ENCODE measurements at regions not wholly inside any gene's neighbourhood (a gene's known extent, or its start where the extent isn't known, plus 50 kb on each side); places are given as distances from the start of the nearest gene placed in this dataset.

DNA sequence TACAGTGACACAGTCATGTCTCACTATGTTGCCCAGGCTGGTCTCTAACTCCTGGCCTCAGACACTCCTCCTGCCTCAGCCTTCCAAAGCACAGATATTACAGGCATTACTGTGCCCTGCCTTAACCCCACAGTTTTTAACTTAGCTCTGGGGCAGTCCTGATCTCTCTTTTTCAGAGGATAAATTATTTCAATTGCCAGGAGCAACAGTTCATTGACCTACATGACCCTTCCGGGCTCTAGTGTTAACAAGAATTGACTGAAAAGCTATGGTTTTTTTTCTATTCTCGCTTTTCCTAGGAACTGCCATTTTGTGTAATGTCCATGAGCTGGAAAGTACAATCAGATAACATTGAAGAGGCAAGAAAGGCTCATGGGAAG lies 92.8 kb downstream of the HNRNPLL start:
- ChIA-PET POLR2A (no interaction called here), CTCF (interaction anchor here (0.5 to 3.1 kb wide), 3 partner anchors 16 to 194 kb away, joined by 3 to 28 read pairs (median 19); partner anchors contain the start of gene ATL2)
- TF ChIP-seq LEF1 (IDR thresholded peaks at IDR 0.05; ENCODE audit: borderline replicate concordance) (no peak), ZNF384 (IDR thresholded peaks at IDR 0.05) (no peak), ELF4 (IDR thresholded peaks at IDR 0.05) (no peak), ARNT (IDR thresholded peaks at IDR 0.05) (no peak), CTBP1 (IDR thresholded peaks at IDR 0.05; ENCODE audit: borderline replicate concordance) (no peak), TARDBP (IDR thresholded peaks at IDR 0.05) (no peak), NFRKB (IDR thresholded peaks at IDR 0.05) (no peak), HDGF (IDR thresholded peaks at IDR 0.05; ENCODE audit: borderline replicate concordance) (no peak), BHLHE40 (IDR thresholded peaks at IDR 0.05; ENCODE audit: borderline replicate concordance) (no peak), FOXK2 (IDR thresholded peaks at IDR 0.05) (no peak)
- DNase-seq (ENCODE audit: extremely low spot score) = no peak

DNA sequence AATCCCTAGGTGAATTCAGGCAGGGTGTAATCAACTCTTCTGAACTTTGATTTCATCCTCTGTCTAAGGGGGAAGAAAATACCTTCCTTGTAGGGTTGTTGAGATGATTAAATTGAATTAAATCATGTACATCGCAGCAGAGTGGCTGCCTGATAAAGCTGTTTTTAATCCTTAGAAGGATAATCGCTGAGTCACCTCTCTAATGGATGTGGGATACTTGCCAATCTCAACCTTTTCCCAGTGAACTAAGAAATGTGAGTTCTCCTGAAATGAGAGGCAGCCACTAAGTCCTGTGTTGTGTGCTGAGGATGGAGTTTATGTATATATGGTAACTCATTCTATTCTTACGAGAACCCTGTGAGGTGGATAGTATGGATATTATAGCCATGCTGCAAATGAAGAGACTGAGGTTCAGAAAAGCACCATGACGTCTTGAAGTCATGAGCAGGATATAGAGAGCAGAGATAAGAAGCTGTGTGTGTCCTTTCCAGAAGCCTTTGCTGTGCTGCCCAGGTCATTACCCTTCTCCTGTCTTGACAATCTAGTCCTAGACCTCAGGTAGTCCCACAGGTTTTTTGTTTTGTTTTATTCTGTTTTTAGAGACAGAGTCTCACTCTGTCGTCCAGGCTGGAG lies 93.3 kb downstream of the HNRNPLL start:
- ChIA-PET CTCF (interaction anchor here (0.5 to 3.1 kb wide), 4 partner anchors 15 to 588 kb away, joined by 3 to 28 read pairs (median 12); partner anchors contain the start of gene ATL2), POLR2A (no interaction called here)
- no peak for DNase-seq (ENCODE audit: extremely low spot score)
- no peak for TF ChIP-seq ELF4 (IDR thresholded peaks at IDR 0.05)
- no peak for TF ChIP-seq ARNT (IDR thresholded peaks at IDR 0.05)
- TF ChIP-seq FOXK2 (IDR thresholded peaks at IDR 0.05) = no peak
- no peak for TF ChIP-seq HDGF (IDR thresholded peaks at IDR 0.05; ENCODE audit: borderline replicate concordance)
- TF ChIP-seq CTBP1 (IDR thresholded peaks at IDR 0.05; ENCODE audit: borderline replicate concordance) = no peak
- TF ChIP-seq NFRKB (IDR thresholded peaks at IDR 0.05) = no peak
- TF ChIP-seq L3MBTL2 (conservative IDR thresholded peaks at IDR 0.05) = no peak
- TF ChIP-seq TARDBP (IDR thresholded peaks at IDR 0.05) = no peak
- TF ChIP-seq ZNF384 (IDR thresholded peaks at IDR 0.05) = no peak
- TF ChIP-seq SUZ12 (IDR thresholded peaks at IDR 0.05) = no peak
- TF ChIP-seq BHLHE40 (IDR thresholded peaks at IDR 0.05; ENCODE audit: borderline replicate concordance) = no peak
- TF ChIP-seq SP1 (IDR thresholded peaks at IDR 0.05) = no peak
- TF ChIP-seq FOXM1 (IDR thresholded peaks at IDR 0.05; ENCODE audit: borderline replicate concordance) = no peak
- TF ChIP-seq LEF1 (IDR thresholded peaks at IDR 0.05; ENCODE audit: borderline replicate concordance) = no peak
- TF ChIP-seq, protein P1, sequence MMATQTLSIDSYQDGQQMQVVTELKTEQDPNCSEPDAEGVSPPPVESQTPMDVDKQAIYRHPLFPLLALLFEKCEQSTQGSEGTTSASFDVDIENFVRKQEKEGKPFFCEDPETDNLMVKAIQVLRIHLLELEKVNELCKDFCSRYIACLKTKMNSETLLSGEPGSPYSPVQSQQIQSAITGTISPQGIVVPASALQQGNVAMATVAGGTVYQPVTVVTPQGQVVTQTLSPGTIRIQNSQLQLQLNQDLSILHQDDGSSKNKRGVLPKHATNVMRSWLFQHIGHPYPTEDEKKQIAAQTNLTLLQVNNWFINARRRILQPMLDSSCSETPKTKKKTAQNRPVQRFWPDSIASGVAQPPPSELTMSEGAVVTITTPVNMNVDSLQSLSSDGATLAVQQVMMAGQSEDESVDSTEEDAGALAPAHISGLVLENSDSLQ (IDR thresholded peaks at IDR 0.05) = no peak
- TF ChIP-seq FOXA1 (IDR thresholded peaks at IDR 0.05) = no peak

DNA sequence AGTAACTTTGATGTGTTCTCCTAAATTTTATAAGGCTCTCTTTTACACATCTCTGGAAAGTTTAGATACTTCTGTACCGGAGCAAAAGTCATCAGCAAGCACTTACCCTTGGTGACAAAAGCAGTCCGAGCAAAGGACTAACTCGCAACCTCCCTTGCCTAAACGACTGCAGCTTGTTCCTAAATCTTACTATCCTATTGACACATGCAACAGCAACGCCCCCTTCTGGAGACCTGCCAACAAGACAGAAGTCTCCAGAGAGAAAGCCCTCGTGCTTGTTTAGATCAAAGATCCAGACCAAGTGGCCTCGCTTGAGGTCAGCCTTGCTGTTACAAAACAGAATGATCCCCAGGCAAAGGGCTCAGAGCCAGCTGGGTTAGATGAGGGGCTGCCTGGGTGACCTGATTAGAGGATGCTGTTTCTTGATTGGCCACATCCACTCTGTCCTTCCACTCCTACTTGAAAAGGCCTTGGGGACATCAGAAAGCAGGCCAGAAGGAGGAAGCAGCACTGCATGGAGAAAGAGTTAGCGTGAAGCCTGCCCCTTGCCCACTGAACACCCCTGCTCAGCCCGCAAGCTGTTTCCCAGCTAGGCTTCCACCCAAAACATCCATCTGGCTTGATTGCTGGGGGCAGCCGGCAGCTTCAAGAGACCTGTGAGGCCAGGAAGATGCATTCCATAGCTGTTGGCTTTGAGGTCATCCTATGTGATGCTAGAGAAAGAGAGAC lies 94.3 kb downstream of the HNRNPLL start:
- TF ChIP-seq, protein P1 (IDR thresholded peaks at IDR 0.05) = peak; percentile 35; the same call in 1 of the 2 replicates
- TF ChIP-seq CTBP1 (IDR thresholded peaks at IDR 0.05; ENCODE audit: borderline replicate concordance) (no peak), FOXM1 (IDR thresholded peaks at IDR 0.05; ENCODE audit: borderline replicate concordance) (no peak), TARDBP (IDR thresholded peaks at IDR 0.05) (no peak), BHLHE40 (IDR thresholded peaks at IDR 0.05; ENCODE audit: borderline replicate concordance) (no peak), LEF1 (IDR thresholded peaks at IDR 0.05; ENCODE audit: borderline replicate concordance) (no peak), L3MBTL2 (conservative IDR thresholded peaks at IDR 0.05) (peak; percentile 83), SP1 (IDR thresholded peaks at IDR 0.05) (no peak), SUZ12 (IDR thresholded peaks at IDR 0.05) (no peak), HDGF (IDR thresholded peaks at IDR 0.05; ENCODE audit: borderline replicate concordance) (no peak), ZNF384 (IDR thresholded peaks at IDR 0.05) (no peak)
- peak; percentile 81 for DNase-seq (ENCODE audit: extremely low spot score)
- POLR2A ChIA-PET = no interaction called here
- CTCF ChIA-PET = interaction anchor here (0.5 to 3.1 kb wide), 20 partner anchors 9 to 588 kb away, joined by 3 to 28 read pairs (median 4); partner anchors contain the start of gene ATL2

- ChIA-PET CTCF (interaction anchor here (0.6 to 3.1 kb wide), 19 partner anchors 8 to 247 kb away, joined by 3 to 28 read pairs (median 4); partner anchors contain the start of gene ATL2), POLR2A (no interaction called here)
- no peak for DNase-seq (ENCODE audit: extremely low spot score)
- TF ChIP-seq, protein P1 (IDR thresholded peaks at IDR 0.05) = no peak
- TF ChIP-seq SUZ12 (IDR thresholded peaks at IDR 0.05) (no peak), ZNF384 (IDR thresholded peaks at IDR 0.05) (no peak), LEF1 (IDR thresholded peaks at IDR 0.05; ENCODE audit: borderline replicate concordance) (no peak), L3MBTL2 (conservative IDR thresholded peaks at IDR 0.05) (no peak), FOXK2 (IDR thresholded peaks at IDR 0.05) (no peak)
Measured at GRCh38 chr2:38507712-38508111, 95.0 kb downstream of the HNRNPLL start.

GRCh38 chr2:38505779-38506178 lies 96.9 kb downstream of the HNRNPLL start:
- TF ChIP-seq HDGF (IDR thresholded peaks at IDR 0.05; ENCODE audit: borderline replicate concordance) = no peak
- no peak for TF ChIP-seq L3MBTL2 (conservative IDR thresholded peaks at IDR 0.05)
- TF ChIP-seq, protein P1 (IDR thresholded peaks at IDR 0.05) = no peak
- ChIA-PET CTCF (interaction anchor here (0.6 kb wide), 1 partner anchor 15 kb away, joined by 3 read pairs; no protein-coding TSS in a partner anchor), POLR2A (no interaction called here)
- no peak for DNase-seq (ENCODE audit: extremely low spot score)

Data from HEK293T (cell line).